ENCODE measurements at regions not wholly inside any gene's neighbourhood (a gene's known extent, or its start where the extent isn't known, plus 50 kb on each side); places are given as distances from the start of the nearest gene placed in this dataset.

- Histone ChIP-seq H3K27me3 (ENCODE audit: insufficient read depth, low read depth) (no peaks in the 10 kb centered on the region), H3K4me2 (no peak overlapping the region), H3K27ac (no peak overlapping the region), H3K79me2 (ENCODE audit: insufficient read depth, low read depth) (no peaks in the 10 kb centered on the region), H3K4me1 (ENCODE audit: low read depth, poor library complexity, severe bottlenecking) (no peaks in the 10 kb centered on the region), H3K4me3 (IDR thresholded peaks at IDR 0.05; ENCODE audit: insufficient read depth, low read depth, low read length) (no peak overlapping the region), H4K20me1 (ENCODE audit: insufficient read depth) (no peaks in the 10 kb centered on the region), H3K9ac (no peak overlapping the region), H2AFZ (ENCODE audit: low read depth) (no peak overlapping the region), H3K36me3 (ENCODE audit: insufficient read depth) (no peaks in the 10 kb centered on the region)
- peak; percentile 54; the same call in 1 of the 2 replicates for TF ChIP-seq CTCF (conservative IDR thresholded peaks at IDR 0.05; ENCODE audit: low read depth, low read length)
Measured at GRCh38 chr4:129344058-129344457, 248.1 kb downstream of the C4orf33 start.

- Histone ChIP-seq H3K36me3 (ENCODE audit: insufficient read depth) (no peaks in the 10 kb centered on the region), H3K4me2 (no peak overlapping the region), H3K79me2 (ENCODE audit: insufficient read depth, low read depth) (no peaks in the 10 kb centered on the region), H3K27me3 (ENCODE audit: insufficient read depth, low read depth) (no peaks in the 10 kb centered on the region), H3K4me1 (ENCODE audit: low read depth, poor library complexity, severe bottlenecking) (no peaks in the 10 kb centered on the region), H3K27ac (no peak overlapping the region), H3K9ac (no peak overlapping the region), H3K4me3 (IDR thresholded peaks at IDR 0.05; ENCODE audit: insufficient read depth, low read depth, low read length) (no peak overlapping the region), H2AFZ (ENCODE audit: low read depth) (no peak overlapping the region), H4K20me1 (ENCODE audit: insufficient read depth) (no peaks in the 10 kb centered on the region)
- no peak for TF ChIP-seq CTCF (conservative IDR thresholded peaks at IDR 0.05; ENCODE audit: low read depth, low read length)
Measured at GRCh38 chr4:129345609-129346008, 249.7 kb downstream of the C4orf33 start.

GRCh38 chr4:129346036-129346435 is 250.1 kb downstream of the C4orf33 start:
- H4K20me1 ChIP-seq (ENCODE audit: insufficient read depth), result no peaks in the 10 kb centered on the region
- no peak overlapping the region for H3K27ac ChIP-seq
- no peak overlapping the region for H3K4me3 ChIP-seq (IDR thresholded peaks at IDR 0.05; ENCODE audit: insufficient read depth, low read depth, low read length)
- no peak overlapping the region for H3K9ac ChIP-seq
- no peaks in the 10 kb centered on the region for H3K36me3 ChIP-seq (ENCODE audit: insufficient read depth)
- H3K79me2 ChIP-seq (ENCODE audit: insufficient read depth, low read depth), result no peaks in the 10 kb centered on the region
- H3K27me3 ChIP-seq (ENCODE audit: insufficient read depth, low read depth), result no peaks in the 10 kb centered on the region
- no peak overlapping the region for H3K4me2 ChIP-seq
- TF ChIP-seq CTCF (conservative IDR thresholded peaks at IDR 0.05; ENCODE audit: low read depth, low read length), result no peak
- H2AFZ ChIP-seq (ENCODE audit: low read depth), result no peak overlapping the region
- H3K4me1 ChIP-seq (ENCODE audit: low read depth, poor library complexity, severe bottlenecking), result no peaks in the 10 kb centered on the region

- no peak overlapping the region for H3K9ac ChIP-seq
- no peak overlapping the region for H3K4me2 ChIP-seq
- H3K27ac ChIP-seq, result no peak overlapping the region
- H4K20me1 ChIP-seq (ENCODE audit: insufficient read depth), result no peaks in the 10 kb centered on the region
- no peak overlapping the region for H2AFZ ChIP-seq (ENCODE audit: low read depth)
- no peaks in the 10 kb centered on the region for H3K36me3 ChIP-seq (ENCODE audit: insufficient read depth)
- no peak overlapping the region for H3K4me3 ChIP-seq (IDR thresholded peaks at IDR 0.05; ENCODE audit: insufficient read depth, low read depth, low read length)
- peaks cover 5% of the 10 kb centered on the region for H3K4me1 ChIP-seq (ENCODE audit: low read depth, poor library complexity, severe bottlenecking)
- no peaks in the 10 kb centered on the region for H3K79me2 ChIP-seq (ENCODE audit: insufficient read depth, low read depth)
- TF ChIP-seq CTCF (conservative IDR thresholded peaks at IDR 0.05; ENCODE audit: low read depth, low read length), result no peak
- no peaks in the 10 kb centered on the region for H3K27me3 ChIP-seq (ENCODE audit: insufficient read depth, low read depth)
Measured at GRCh38 chr4:129346734-129347133, 250.8 kb downstream of the C4orf33 start.

Measured in KMS-11 (cell line).